SK-N-SH (cell line): ENCODE measurements at regions not wholly inside any gene's neighbourhood (a gene's known extent, or its start where the extent isn't known, plus 50 kb on each side); places are given as distances from the start of the nearest gene placed in this dataset.

ENCODE experiments used
- CTCF ChIA-PET: fragments of 300-600, 350-600 bp; formaldehyde crosslinking; extraction: SDS; loops from one replicate; lab custom pipeline; 2021; lab: Yijun Ruan, JAX
- POLR2A ChIA-PET: fragments of 350-600 bp; sonication (Branson Sonifier 250); formaldehyde crosslinking; extraction: SDS; loops from one replicate; lab custom pipeline; 2020; ENCODE audit warnings: antibody characterized with exemption, inconsistent platforms; lab: Yijun Ruan, JAX
- DNase-seq: peaks from one replicate; pipeline ENCODE4 v3.0.0; 2012
- H2AFZ ChIP-seq: fragments of 200-600 bp; sonication (generic); 2 replicates; pipeline ENCODE4 v1.8.1; 2016; ENCODE audit warnings: antibody characterized with exemption, mild to moderate bottlenecking, low read depth
- H3F3A ChIP-seq: fragments of 200-600 bp; sonication (generic); replicated peaks from 2 replicates; pipeline ENCODE3; 2016; ENCODE audit warnings: antibody characterized with exemption, mild to moderate bottlenecking; ENCODE audit not compliant: insufficient read depth
- H3K27ac ChIP-seq, 2 experiments: fragments of 200-500 bp in 1 of 2; fragments of 200-600 bp in 1 of 2; sonication (Bioruptor generic) in 1 of 2; sonication (generic), shearing (Covaris generic) in 1 of 2; 2 replicates each; pipeline versions ENCODE4 v1.5.1 to v1.6.1; 2014 to 2016; ENCODE audit warnings: low read depth in 2 of 2, inconsistent platforms in 1 of 2, low read length in 1 of 2, mild to moderate bottlenecking in 1 of 2, mixed read lengths in 1 of 2
- H3K27me3 ChIP-seq: fragments of 200-600 bp; sonication (generic), shearing (Covaris generic); 2 replicates; pipeline ENCODE4 v1.6.1; 2016; ENCODE audit warnings: mixed run types; ENCODE audit not compliant: insufficient read depth
- H3K36me3 ChIP-seq, 2 experiments: fragments of 200-500 bp in 1 of 2; fragments of 200-600 bp in 1 of 2; sonication (Bioruptor generic) in 1 of 2; sonication (generic) in 1 of 2; replicated peaks in 1 of 2; 2 replicates each; pipeline versions ENCODE3 to v1.5.1; 2014 to 2016; ENCODE audit warnings: low read length in 1 of 2, mild to moderate bottlenecking in 1 of 2; ENCODE audit not compliant: insufficient read depth in 2 of 2, control insufficient read depth in 1 of 2
- H3K4me1 ChIP-seq, 2 experiments: fragments of 200-500 bp in 1 of 2; fragments of 200-600 bp in 1 of 2; sonication (Bioruptor generic) in 1 of 2; sonication (generic), shearing (Covaris generic) in 1 of 2; 2 replicates each; pipeline versions ENCODE4 v1.5.1 to v1.6.1; 2014 to 2016; ENCODE audit warnings: low read depth in 1 of 2, low read length in 1 of 2, mixed run types in 1 of 2; ENCODE audit not compliant: insufficient read depth in 2 of 2, control insufficient read depth in 1 of 2
- H3K4me2 ChIP-seq: fragments of 200-600 bp; sonication (generic), shearing (Covaris generic); 2 replicates; pipeline ENCODE4 v1.6.1; 2017; ENCODE audit warnings: mixed run types
- H3K4me3 ChIP-seq, 2 experiments: fragments of 200-500 bp in 1 of 2; fragments of 200-600 bp in 1 of 2; sonication (Bioruptor generic) in 1 of 2; sonication (generic), shearing (Covaris generic) in 1 of 2; 2 replicates each; pipeline versions ENCODE4 v1.5.1 to v1.8.1; 2014 to 2016; ENCODE audit warnings: low read depth in 2 of 2, inconsistent platforms in 1 of 2, low read length in 1 of 2, mild to moderate bottlenecking in 1 of 2, mixed read lengths in 1 of 2, moderate library complexity in 1 of 2
- H3K79me2 ChIP-seq: fragments of 200-600 bp; sonication (generic); 2 replicates; pipeline ENCODE4 v1.8.1; 2017; ENCODE audit warnings: mild to moderate bottlenecking; ENCODE audit not compliant: insufficient read depth
- H3K9ac ChIP-seq: fragments of 200-600 bp; sonication (generic); 2 replicates; pipeline ENCODE4 v1.6.1; 2017; ENCODE audit warnings: mixed run types
- H3K9me2 ChIP-seq: fragments of 200-600 bp; sonication (generic); 2 replicates; pipeline ENCODE4 v1.6.1; 2017; ENCODE audit warnings: mixed run types
- H3K9me3 ChIP-seq: fragments of 200-600 bp; sonication (generic); 2 replicates; pipeline ENCODE4 v1.6.1; 2017; ENCODE audit warnings: mixed run types, mild to moderate bottlenecking, moderate library complexity
- H4K20me1 ChIP-seq: fragments of 200-600 bp; sonication (generic); 2 replicates; pipeline ENCODE4 v1.6.1; 2017; ENCODE audit warnings: mild to moderate bottlenecking, mixed run types; ENCODE audit not compliant: insufficient read depth
- CTCF ChIP-seq: fragments of 200-600 bp; sonication (generic); IDR thresholded peaks from 2 replicates; pipeline ENCODE4 v1.6.1; 2017; ENCODE audit warnings: antibody characterized with exemption, mild to moderate bottlenecking, moderate library complexity
- EP300 ChIP-seq, 2 experiments: IDR thresholded peaks; 2 replicates each; pipeline versions ENCODE4 v1.4.0 to v1.6.1; 2012; ENCODE audit warnings: borderline replicate concordance in 1 of 2, low read depth in 1 of 2, low read length in 1 of 2
- WGBS: methylation state at CpG from one replicate; pipeline ENCODE4 v1.1.6; 2017; ENCODE audit warnings: low lambda C conversion rate; 5-methylcytosine and 5-hydroxymethylcytosine counted together

- H2AFZ ChIP-seq, result no peak overlapping the region
- no peaks in the 10 kb centered on the region for H3K27me3 ChIP-seq
- H3K9me3 ChIP-seq, result peaks cover 4% of the 10 kb centered on the region; the same call in 1 of the 2 replicates
- CTCF ChIA-PET, result no interaction called here
- H4K20me1 ChIP-seq, result no peaks in the 10 kb centered on the region
- no peaks in the 10 kb centered on the region for H3K9me2 ChIP-seq
- no peak overlapping the region for H3K9ac ChIP-seq
- H3K36me3 ChIP-seq, result no peaks in the 10 kb centered on the region
- no peaks in the 10 kb centered on the region for H3K4me1 ChIP-seq
- no peak overlapping the region for H3K4me2 ChIP-seq
- no peaks in the 10 kb centered on the region for H3K79me2 ChIP-seq
- H3K4me3 ChIP-seq, result no peak overlapping the region
- no peaks in the 10 kb centered on the region for H3F3A ChIP-seq
- POLR2A ChIA-PET, result no interaction called here
- DNase-seq, result no peak
- no peak overlapping the region for H3K27ac ChIP-seq
- 50% methylated on average over 4 of the region's 4 CpGs for WGBS
- TF ChIP-seq CTCF (peak; percentile 20; the same call in 1 of the 2 replicates), EP300 (IDR thresholded peaks at IDR 0.05; ENCODE audit: borderline replicate concordance in 1 of 2, low read depth in 1 of 2, low read length in 1 of 2) (no peak)
- TF ChIP-seq, all 33 proteins: peak for 1
Observed at GRCh38 chr18:43170586-43170985, 55.1 kb upstream of the RIT2 start.
